NCI-H146 (cell line): ENCODE measurements at regions not wholly inside any gene's neighbourhood (a gene's known extent, or its start where the extent isn't known, plus 50 kb on each side); places are given as distances from the start of the nearest gene placed in this dataset.
A peak's percentile ranks its signal among the peaks of the same experiment; 100 is the strongest.
"Not testable (repeated sequence)": the region's sequence is repeated elsewhere in the genome, so short reads cannot be mapped to it uniquely, and the experiment has no call there.

ENCODE experiments used
- DNase-seq: peaks from one replicate; lab custom pipeline; 2025; lab: John Stamatoyannopoulos, UW

DNA sequence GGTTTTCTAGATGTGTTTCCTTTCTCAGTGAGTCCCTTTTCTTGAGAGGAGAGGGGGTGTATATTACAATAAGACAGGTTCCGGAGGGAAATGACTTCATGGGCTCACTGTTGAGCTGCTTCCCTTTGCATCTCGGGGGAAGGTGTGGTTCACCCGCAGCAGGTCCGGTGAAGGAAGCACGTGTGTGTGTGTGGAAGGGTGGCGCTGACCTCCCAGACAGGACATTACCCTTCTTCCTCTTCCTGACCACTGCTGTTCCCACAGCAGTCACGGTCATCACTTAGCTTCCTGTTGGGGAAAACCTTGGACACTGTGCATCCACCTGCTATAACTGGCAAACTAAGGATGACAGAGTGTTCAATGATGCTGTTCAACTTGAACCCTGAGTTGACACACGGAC is 83.6 kb downstream of the PLEKHG1 start:
- DNase-seq = no peak

DNA sequence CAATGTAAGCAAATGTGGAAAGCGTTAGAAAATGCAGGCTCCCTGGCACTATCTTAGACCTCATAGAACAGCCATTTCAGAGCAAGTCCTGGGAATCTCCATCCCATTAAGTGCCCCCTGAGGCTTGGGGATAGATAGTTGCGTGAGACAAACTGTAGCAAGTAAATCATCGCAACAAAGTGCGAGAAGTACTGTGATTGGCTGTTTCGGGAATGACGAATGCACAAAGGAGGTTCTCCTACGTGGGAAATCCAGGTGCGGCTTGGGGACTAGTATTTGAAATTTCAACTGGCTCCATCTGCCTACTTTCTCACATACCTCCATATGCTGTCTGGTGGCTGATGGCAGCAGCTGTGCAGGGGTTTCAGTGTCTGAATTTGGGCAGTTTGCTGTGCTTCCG is 84.5 kb downstream of the PLEKHG1 start:
- no peak for DNase-seq

DNA sequence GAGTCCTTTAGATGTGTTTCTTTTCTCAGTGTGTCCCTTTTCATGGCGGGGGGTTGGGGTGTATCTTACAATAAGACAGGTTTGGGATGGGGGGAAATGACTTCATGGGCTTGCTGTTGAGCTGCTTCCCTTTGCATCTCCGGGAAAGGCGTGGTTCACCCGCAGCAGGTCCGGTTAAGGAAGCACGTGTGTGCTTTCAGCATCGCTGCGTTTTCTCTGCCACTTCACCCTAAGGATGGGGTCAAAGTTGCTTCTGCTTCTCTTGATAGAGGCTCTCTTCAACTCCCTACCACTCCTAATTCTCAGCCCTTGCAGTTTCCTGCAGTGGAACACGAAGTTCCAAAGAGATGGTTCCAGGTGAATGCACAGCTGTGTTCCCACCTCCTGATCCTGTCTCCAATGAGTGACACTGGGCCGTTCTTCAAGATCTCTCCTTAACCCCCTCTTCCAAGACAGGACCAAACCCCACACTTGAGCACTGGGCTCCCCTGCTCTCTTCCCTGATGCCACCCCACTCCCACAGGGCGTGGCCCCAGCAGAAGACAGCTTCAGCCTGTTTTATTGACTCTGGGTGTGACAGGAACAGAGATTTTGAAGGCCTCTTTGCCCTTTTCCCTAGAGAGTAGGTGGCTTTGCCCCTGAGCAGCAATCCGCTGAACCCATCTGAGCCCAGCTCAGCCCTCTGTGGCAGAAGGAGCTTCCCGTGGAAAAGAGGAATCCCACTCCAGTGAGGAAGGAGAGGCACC is 85.2 kb downstream of the PLEKHG1 start:
- no peak for DNase-seq

DNA sequence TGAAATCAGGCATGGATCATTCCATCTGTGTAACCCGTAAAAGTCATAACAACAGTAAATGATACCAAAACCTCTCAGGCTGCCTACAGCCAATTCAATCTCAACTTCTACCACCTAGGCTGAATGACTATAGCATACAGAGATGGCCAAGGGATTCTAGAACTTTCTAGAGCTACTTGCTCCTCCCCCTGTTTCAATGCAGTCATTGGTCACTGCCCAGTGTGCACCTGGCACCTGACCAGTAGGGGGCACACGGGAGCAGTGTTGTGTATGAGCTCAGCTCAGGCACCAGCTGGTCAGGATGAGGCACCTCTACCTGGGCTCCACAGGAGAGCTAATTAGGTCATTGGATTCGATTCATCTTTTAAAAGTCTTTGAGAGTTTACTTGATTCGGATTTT is 86.2 kb downstream of the PLEKHG1 start:
- DNase-seq = peak; percentile 76

GRCh38 chr6:150686566-150686965 is 86.9 kb downstream of the PLEKHG1 start:
- DNase-seq = no peak

DNA sequence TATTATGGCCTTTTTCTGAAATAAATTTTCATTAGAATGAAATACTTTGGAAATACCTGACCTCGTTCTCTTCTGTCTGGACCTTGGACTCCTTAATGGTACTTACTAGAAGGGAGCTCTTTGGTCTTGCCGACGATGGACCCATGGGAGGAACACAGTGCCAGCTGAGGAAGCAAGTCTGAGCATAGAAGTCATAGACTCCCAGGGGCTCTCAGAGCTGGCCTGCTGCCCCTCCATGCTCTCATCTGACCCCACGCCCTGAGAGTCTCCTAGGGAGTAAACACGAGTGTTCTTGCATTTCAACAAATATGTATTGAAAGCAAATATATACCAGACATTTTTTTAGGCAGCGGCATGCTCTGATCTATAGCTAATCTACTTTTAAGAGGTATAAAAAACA is 87.8 kb downstream of the PLEKHG1 start:
- DNase-seq = no peak

- DNase-seq = no peak
These were observed 90.4 kb downstream of the PLEKHG1 start for GRCh38 chr6:150689900-150690590.

GRCh38 chr6:150690681-150691080 is 91.0 kb downstream of the PLEKHG1 start:
- DNase-seq = no peak

GRCh38 chr6:150691463-150691862 is 91.8 kb downstream of the PLEKHG1 start:
- DNase-seq = no peak

- no peak for DNase-seq
These were observed 92.9 kb downstream of the PLEKHG1 start for GRCh38 chr6:150692604-150693003.

DNA sequence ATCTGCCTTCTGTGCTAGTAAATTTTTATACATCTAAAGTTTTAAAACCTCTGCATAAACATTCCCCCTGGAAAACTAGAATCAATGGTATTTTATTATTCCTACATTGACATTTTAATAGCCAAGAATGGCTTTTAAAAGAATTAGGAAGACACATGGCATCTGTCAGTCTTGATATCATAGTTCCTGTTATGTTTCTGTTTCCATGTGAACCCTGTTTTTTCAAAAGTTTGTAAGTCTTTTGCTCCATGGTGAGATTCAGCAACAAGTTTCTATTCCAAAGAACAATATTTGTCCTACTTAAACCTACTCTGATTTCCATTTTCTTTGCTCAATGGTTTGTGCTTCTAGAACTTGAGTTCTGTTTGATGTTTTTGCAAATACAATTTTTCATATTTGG is 95.2 kb downstream of the PLEKHG1 start:
- no peak for DNase-seq

DNA sequence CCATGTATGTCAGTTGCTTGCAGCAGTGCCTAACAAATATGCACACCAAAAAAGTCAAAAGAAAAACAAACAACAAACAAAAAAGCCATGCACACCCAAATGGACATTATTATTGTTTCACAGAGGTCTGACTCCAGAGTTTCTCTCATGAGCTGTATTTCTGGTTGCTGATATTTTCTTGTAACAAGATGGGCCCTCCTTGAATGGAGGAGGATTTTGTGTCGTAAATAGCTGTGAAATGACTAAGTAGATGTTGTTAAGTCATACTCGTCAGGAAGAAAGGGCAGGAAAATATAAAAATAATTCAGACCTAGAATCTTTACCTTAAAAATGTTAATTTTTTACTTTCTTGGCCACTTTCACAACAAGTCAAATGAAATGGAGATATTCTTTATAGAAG is 96.0 kb downstream of the PLEKHG1 start:
- no peak for DNase-seq

DNA sequence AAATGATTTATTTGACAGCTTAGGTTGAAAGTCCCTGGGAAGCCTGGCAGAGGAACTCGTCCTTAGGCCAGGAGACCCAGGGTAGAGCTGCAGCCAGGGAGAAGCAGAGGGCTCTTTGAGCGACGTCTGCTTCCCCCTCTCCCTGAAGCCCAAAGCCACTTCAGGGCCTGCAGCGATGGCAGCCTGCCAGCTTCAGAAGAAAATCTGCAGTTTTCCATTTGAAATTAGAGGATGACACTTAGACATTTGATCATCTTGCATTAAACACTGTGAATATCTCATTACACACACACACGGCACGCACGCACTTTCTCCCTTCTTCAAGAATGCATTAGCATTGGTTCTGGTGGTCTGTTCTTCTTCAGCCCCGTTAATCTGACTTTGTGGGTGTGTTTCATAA is 96.5 kb downstream of the PLEKHG1 start:
- no peak for DNase-seq

DNA sequence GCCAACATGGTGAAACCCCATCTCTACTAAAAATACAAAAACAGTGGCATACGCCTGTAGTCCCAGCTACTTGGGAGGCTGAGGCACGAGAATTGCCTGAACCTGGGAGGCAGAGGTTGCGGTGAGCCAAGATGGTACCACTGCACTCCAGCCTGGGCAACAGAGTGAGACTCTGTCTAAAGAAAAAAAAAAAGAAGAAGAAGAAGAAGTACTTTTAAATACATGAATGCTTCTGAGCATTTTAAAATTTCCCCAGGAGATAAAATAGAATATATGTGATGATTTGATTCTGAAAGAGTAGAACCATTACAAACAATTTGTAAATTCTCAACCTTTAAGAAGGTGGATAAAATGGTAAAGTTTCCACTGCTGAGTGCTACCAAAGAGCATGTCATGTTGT is 97.2 kb downstream of the PLEKHG1 start:
- DNase-seq = not testable (repeated sequence)

DNA sequence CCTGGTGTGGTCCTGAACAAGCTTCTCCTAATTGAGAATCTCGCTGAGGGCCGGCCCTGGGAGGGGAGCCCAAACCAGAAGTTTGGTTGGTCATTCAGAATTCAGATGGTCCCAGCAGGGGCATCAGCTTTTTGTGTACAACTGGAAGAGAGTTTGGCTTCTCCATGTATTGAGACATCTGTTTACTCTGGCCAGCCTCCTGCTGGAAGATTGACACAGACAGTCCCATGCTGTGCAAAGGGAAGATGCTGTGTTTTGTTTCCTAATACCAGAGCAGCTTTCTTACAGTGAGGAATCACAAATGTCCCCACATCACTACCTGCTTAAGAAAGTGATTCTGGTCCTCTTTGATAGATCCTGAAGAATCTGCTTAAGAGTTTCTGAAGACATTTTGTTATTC is 97.8 kb downstream of the PLEKHG1 start:
- DNase-seq = peak; percentile 71

- no peak for DNase-seq
These were observed 98.7 kb downstream of the PLEKHG1 start for GRCh38 chr6:150698391-150698790.

DNA sequence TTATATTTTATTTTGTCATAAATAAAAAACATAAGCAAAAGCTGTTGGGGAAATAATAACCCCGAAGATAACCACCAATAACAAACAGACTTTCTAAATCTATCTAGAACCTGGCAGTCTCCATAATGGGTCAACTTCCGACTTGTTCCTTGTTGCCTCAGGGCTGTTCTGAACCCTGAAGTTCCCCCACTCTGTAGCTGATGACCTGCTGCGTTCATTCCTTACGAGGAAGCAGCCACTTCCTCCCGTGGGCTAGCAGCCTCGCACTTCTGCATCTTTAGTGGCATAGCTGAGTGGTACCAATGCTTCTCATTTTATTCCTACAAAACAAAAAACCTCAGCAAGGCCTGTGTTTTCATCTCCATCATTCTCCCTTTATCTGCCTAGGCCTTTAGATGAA is 103.0 kb downstream of the PLEKHG1 start:
- no peak for DNase-seq

DNA sequence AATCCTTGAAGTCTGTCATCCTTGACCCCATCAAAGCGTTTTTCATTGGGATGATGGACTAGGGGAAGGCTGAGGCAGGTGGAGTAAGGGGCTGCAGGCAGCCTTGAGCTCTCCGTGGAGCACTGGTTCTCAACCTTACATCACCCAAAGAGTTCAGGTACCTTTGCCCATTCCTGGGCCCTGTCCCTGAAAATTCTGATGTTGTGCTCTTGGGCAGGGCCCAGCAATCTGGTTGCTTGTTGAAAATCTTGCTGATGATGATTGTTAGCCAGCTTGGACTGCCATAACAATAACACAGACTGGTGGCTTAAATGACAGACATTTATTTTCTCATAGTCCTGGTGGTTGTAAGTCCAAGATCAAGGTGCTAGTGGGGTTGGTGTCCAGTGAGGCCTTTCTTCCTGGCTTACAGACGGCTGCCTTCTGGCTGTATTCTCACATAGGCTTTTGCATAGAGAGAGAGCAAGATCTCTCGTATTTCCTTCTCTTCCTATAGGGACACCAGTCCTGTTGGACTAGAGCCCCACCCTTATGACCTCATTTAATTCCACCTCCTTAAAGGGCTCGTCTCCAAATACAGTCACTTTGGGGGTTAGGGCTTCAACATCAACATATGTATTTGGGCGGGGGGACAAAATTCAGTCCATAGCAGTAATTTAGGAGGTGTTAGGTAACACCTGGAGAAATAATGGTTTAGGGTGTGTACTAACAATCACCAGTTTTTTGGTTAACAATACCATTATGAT is 104.9 kb downstream of the PLEKHG1 start:
- DNase-seq = no peak

GRCh38 chr6:150705392-150705791 is 105.7 kb downstream of the PLEKHG1 start:
- no peak for DNase-seq

DNA sequence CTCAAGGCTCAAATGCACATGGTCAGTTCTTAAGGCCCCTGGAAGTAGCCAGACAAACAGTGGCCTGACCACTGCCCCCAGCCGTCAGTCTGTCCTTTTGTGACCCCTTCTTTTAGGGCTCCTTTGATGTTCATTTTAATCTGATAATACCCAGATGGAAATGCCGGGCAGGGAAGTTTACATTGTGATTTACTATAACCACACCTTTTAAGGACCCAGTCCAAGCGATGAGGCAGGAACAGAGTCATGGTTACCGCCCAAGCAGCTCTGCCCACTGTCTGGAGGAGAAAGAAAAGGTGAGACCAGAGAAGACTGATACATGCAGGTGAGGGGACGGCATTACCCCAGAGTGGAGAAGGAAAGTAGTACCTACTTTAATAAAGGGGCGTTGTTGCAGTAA is 110.6 kb downstream of the PLEKHG1 start:
- no peak for DNase-seq

DNA sequence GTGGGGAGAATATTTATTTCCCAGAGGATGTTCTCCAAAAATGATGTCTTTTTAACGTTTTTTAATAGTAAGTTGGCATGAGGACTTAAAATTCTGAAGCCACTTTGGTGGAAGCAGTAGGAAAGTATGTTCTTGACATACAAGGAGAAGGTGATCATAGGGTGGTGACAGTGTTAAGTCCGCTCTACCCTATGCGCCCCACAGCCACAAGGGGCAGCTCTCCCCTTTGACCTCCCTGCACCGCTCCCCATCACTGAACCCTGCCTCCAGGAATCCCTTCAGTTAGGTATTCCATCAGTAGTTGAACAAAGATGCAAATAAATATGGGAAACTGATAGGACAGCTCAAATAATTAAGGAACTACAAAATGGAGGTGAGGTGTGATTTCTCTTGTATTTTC is 111.4 kb downstream of the PLEKHG1 start:
- no peak for DNase-seq

- DNase-seq = no peak
These were observed 112.2 kb downstream of the PLEKHG1 start for GRCh38 chr6:150711584-150712504.
